GM23338 (cell line): ENCODE measurements at regions not wholly inside any gene's neighbourhood (a gene's known extent, or its start where the extent isn't known, plus 50 kb on each side); places are given as distances from the start of the nearest gene placed in this dataset.

ENCODE experiments used
- ATAC-seq: fragments of 200-7000 bp; cut with Tn5 transposase; 3 replicates; pipeline ENCODE4 v1.9.1; 2020
- DNase-seq: peaks from one replicate; pipeline ENCODE4 v3.0.0-alpha.2; 2015; ENCODE audit warnings: low spot score
- H2AFZ ChIP-seq: fragments of 200-600 bp; sonication (generic); 2 replicates; pipeline ENCODE4 v1.8.0; 2016; ENCODE audit warnings: antibody characterized with exemption, mild to moderate bottlenecking, moderate library complexity
- H3F3A ChIP-seq: fragments of 200-600 bp; sonication (generic); replicated peaks from 2 replicates; pipeline ENCODE4 v1.8.0; 2017; ENCODE audit warnings: antibody characterized with exemption, mixed run types, low read depth
- H3K27ac ChIP-seq: fragments of 200-600 bp; sonication (generic); 2 replicates; pipeline ENCODE4 v1.6.1; 2016; ENCODE audit warnings: low read depth
- H3K27me3 ChIP-seq: fragments of 200-600 bp; sonication (generic); 2 replicates; pipeline ENCODE4 v1.8.0; 2016; ENCODE audit warnings: mild to moderate bottlenecking, mixed run types, moderate library complexity; ENCODE audit not compliant: insufficient read depth
- H3K36me3 ChIP-seq: fragments of 200-600 bp; sonication (generic); 2 replicates; pipeline ENCODE4 v1.8.0; 2016; ENCODE audit warnings: mild to moderate bottlenecking; ENCODE audit not compliant: insufficient read depth
- H3K4me1 ChIP-seq: fragments of 200-600 bp; sonication (generic); 2 replicates; pipeline ENCODE4 v1.8.0; 2016; ENCODE audit warnings: mild to moderate bottlenecking, moderate library complexity; ENCODE audit not compliant: insufficient read depth
- H3K4me2 ChIP-seq: fragments of 200-600 bp; sonication (generic); 2 replicates; pipeline ENCODE4 v1.7.1; 2017; ENCODE audit warnings: mixed run types
- H3K4me3 ChIP-seq: fragments of 200-600 bp; sonication (generic); 2 replicates; pipeline ENCODE4 v1.6.1; 2016; ENCODE audit warnings: mixed run types
- H3K79me2 ChIP-seq: fragments of 200-600 bp; sonication (generic); replicated peaks from 2 replicates; pipeline ENCODE4 v1.8.0; 2017; ENCODE audit warnings: mild to moderate bottlenecking; ENCODE audit not compliant: insufficient read depth
- H3K9me2 ChIP-seq: fragments of 200-600 bp; sonication (generic); 2 replicates; pipeline ENCODE4 v1.8.0; 2017; ENCODE audit not compliant: insufficient read depth
- H4K20me1 ChIP-seq: fragments of 200-600 bp; sonication (generic); replicated peaks from 2 replicates; pipeline ENCODE4 v1.8.0; 2017; ENCODE audit warnings: mild to moderate bottlenecking; ENCODE audit not compliant: insufficient read depth
- H3K27ac Mint-ChIP-seq: 2 replicates; pipeline ENCODE4 v1.8.0; 2020; ENCODE audit warnings: inconsistent platforms, mild to moderate bottlenecking, moderate library complexity, mixed read lengths
- H3K27me3 Mint-ChIP-seq: 3 replicates; pipeline ENCODE4 v1.8.0; 2022; ENCODE audit warnings: low read depth, mild to moderate bottlenecking, moderate library complexity, mixed read lengths, inconsistent platforms; ENCODE audit not compliant: insufficient read depth, poor library complexity
- H3K36me3 Mint-ChIP-seq: 3 replicates; pipeline ENCODE4 v1.8.0; 2021; ENCODE audit warnings: low read depth, mild to moderate bottlenecking, inconsistent platforms, moderate library complexity, mixed read lengths
- H3K4me1 Mint-ChIP-seq: 3 replicates; pipeline ENCODE4 v1.8.0; 2020; ENCODE audit warnings: mild to moderate bottlenecking, inconsistent platforms, mixed read lengths
- H3K4me3 Mint-ChIP-seq: 3 replicates; pipeline ENCODE4 v1.8.0; 2021; ENCODE audit warnings: moderate library complexity, mild to moderate bottlenecking, inconsistent platforms, mixed read lengths
- H3K9me3 Mint-ChIP-seq: 3 replicates; pipeline ENCODE4 v1.8.0; 2020; ENCODE audit warnings: moderate library complexity, mild to moderate bottlenecking, inconsistent platforms, mixed read lengths
- EZH2 ChIP-seq: fragments of 200-600 bp; sonication (generic); IDR thresholded peaks from one replicate; pipeline ENCODE4 v1.8.0; 2017; ENCODE audit warnings: antibody characterized with exemption, mild to moderate bottlenecking, low read depth; ENCODE audit not compliant: unreplicated experiment
- EZH2phosphoT487 ChIP-seq: fragments of 200-600 bp; sonication (generic); IDR thresholded peaks from one replicate; pipeline ENCODE4 v1.8.1; 2018; ENCODE audit warnings: antibody characterized with exemption; ENCODE audit not compliant: unreplicated experiment
- POLR2AphosphoS5 ChIP-seq: IDR thresholded peaks from 2 replicates; pipeline ENCODE4 v1.6.1; 2016; ENCODE audit warnings: antibody characterized with exemption, low read depth
- ZNF331 ChIP-seq: fragments of 250-450 bp; sonication (Bioruptor Pico); IDR thresholded peaks from 2 replicates; pipeline ENCODE4 v1.5.0; 2020; ENCODE audit warnings: low read depth, mild to moderate bottlenecking, moderate library complexity
- TF ChIP-seq, protein P1 (sequence below): IDR thresholded peaks from one replicate; pipeline ENCODE4 v1.6.1; 2018; ENCODE audit warnings: antibody characterized with exemption; ENCODE audit not compliant: unreplicated experiment
- TF ChIP-seq, protein P2 (sequence below), 2 experiments: fragments of 200-600 bp in 1 of 2; sonication (generic) in 1 of 2; conservative IDR thresholded peaks; 2 replicates each; pipeline versions ENCODE4 v1.5.1 to v1.6.1; 2016 to 2017; ENCODE audit warnings: antibody characterized with exemption in 2 of 2, low read depth in 2 of 2, mild to moderate bottlenecking in 2 of 2, moderate library complexity in 1 of 2
- TF ChIP-seq, protein P3 (sequence below): fragments of 250-450 bp; sonication (Bioruptor Pico); IDR thresholded peaks from 2 replicates; pipeline ENCODE4 v1.5.0; 2020; ENCODE audit warnings: mild to moderate bottlenecking, moderate library complexity

DNA sequence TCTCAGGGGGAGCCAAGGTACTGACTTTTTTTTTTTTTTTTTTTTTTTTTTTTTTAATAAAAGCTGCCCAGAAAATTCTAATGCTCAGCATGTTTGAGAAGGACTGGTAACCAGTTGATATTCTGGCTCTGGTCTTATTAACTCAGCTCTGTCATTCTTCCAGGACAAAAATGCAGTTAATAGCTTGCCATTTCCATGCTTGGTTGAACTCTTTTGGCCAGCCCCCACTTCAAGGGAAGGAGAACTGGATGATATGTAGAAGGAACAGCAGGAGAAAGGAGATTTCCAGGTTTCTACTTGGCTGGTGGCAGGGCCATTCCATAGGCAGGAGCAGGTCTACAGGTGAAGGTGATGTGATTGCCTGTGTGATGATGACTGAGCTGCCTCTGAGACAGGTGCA is 59.2 kb upstream of the TANC2 start:
- Histone ChIP-seq H3K27ac (no peak overlapping the region), H3K36me3 (no peaks in the 10 kb centered on the region), H3F3A (no peaks in the 10 kb centered on the region), H3K4me3 (no peak overlapping the region), H4K20me1 (no peaks in the 10 kb centered on the region), H3K27me3 (no peaks in the 10 kb centered on the region; the same call in 1 of the 2 replicates), H3K9me2 (no peaks in the 10 kb centered on the region), H3K4me1 (0 out of 2 replicates have a peak, but pooled peaks cover 5% of the 10 kb centered on the region), H2AFZ (no peak overlapping the region), H3K4me2 (no peak overlapping the region), H3K79me2 (no peaks in the 10 kb centered on the region)
- ATAC-seq (no peak), DNase-seq (no peak)
- Mint-ChIP-seq H3K4me1 (peaks cover 9% of the 10 kb centered on the region), H3K9me3 (no peaks in the 10 kb centered on the region), H3K27ac (no peak overlapping the region), H3K27me3 (peaks cover 1% of the 10 kb centered on the region), H3K36me3 (no peaks in the 10 kb centered on the region), H3K4me3 (no peak overlapping the region)
- TF ChIP-seq, protein P1, sequence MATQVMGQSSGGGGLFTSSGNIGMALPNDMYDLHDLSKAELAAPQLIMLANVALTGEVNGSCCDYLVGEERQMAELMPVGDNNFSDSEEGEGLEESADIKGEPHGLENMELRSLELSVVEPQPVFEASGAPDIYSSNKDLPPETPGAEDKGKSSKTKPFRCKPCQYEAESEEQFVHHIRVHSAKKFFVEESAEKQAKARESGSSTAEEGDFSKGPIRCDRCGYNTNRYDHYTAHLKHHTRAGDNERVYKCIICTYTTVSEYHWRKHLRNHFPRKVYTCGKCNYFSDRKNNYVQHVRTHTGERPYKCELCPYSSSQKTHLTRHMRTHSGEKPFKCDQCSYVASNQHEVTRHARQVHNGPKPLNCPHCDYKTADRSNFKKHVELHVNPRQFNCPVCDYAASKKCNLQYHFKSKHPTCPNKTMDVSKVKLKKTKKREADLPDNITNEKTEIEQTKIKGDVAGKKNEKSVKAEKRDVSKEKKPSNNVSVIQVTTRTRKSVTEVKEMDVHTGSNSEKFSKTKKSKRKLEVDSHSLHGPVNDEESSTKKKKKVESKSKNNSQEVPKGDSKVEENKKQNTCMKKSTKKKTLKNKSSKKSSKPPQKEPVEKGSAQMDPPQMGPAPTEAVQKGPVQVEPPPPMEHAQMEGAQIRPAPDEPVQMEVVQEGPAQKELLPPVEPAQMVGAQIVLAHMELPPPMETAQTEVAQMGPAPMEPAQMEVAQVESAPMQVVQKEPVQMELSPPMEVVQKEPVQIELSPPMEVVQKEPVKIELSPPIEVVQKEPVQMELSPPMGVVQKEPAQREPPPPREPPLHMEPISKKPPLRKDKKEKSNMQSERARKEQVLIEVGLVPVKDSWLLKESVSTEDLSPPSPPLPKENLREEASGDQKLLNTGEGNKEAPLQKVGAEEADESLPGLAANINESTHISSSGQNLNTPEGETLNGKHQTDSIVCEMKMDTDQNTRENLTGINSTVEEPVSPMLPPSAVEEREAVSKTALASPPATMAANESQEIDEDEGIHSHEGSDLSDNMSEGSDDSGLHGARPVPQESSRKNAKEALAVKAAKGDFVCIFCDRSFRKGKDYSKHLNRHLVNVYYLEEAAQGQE: no peak
- TF ChIP-seq, protein P2, sequence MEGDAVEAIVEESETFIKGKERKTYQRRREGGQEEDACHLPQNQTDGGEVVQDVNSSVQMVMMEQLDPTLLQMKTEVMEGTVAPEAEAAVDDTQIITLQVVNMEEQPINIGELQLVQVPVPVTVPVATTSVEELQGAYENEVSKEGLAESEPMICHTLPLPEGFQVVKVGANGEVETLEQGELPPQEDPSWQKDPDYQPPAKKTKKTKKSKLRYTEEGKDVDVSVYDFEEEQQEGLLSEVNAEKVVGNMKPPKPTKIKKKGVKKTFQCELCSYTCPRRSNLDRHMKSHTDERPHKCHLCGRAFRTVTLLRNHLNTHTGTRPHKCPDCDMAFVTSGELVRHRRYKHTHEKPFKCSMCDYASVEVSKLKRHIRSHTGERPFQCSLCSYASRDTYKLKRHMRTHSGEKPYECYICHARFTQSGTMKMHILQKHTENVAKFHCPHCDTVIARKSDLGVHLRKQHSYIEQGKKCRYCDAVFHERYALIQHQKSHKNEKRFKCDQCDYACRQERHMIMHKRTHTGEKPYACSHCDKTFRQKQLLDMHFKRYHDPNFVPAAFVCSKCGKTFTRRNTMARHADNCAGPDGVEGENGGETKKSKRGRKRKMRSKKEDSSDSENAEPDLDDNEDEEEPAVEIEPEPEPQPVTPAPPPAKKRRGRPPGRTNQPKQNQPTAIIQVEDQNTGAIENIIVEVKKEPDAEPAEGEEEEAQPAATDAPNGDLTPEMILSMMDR (conservative IDR thresholded peaks at IDR 0.05; ENCODE audit: low read depth in 2 of 2): no peak

DNA sequence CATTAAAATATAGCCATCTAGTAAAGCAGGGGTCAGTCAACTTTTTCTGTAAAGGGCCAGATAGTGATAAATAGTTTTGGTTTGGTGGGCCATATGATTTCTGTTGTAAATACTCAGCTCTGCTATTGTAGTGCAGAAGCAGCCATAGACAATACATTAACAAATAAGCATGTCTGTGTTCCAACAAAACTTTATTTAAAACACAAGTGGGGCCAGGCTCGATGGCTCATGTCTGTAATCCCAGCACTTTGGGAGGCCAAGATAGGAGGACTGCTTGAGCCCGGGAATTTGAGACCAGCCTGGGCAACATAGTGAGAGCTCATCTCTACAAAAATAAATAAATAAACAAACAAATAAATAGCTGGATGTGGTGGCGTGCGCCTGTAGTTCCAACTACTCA is 60.8 kb upstream of the TANC2 start:
- no peak overlapping the region for H3K4me3 Mint-ChIP-seq
- Histone ChIP-seq H3K79me2 (no peaks in the 10 kb centered on the region), H4K20me1 (no peaks in the 10 kb centered on the region), H3K4me2 (no peak overlapping the region), H3K27ac (no peak overlapping the region), H3K9me2 (no peaks in the 10 kb centered on the region), H2AFZ (no peak overlapping the region), H3F3A (no peaks in the 10 kb centered on the region), H3K36me3 (no peaks in the 10 kb centered on the region), H3K4me1 (0 out of 2 replicates have a peak, but pooled peaks cover 5% of the 10 kb centered on the region), H3K27me3 (no peaks in the 10 kb centered on the region; the same call in 1 of the 2 replicates), H3K4me3 (no peak overlapping the region)
- peaks cover 13% of the 10 kb centered on the region for H3K4me1 Mint-ChIP-seq
- no peaks in the 10 kb centered on the region; the same call in 2 of the 3 replicates for H3K9me3 Mint-ChIP-seq
- no peak for DNase-seq
- no peak for ATAC-seq
- H3K36me3 Mint-ChIP-seq: no peaks in the 10 kb centered on the region
- peaks cover 1% of the 10 kb centered on the region for H3K27me3 Mint-ChIP-seq
- H3K27ac Mint-ChIP-seq: no peak overlapping the region
- no peak for TF ChIP-seq EZH2phosphoT487
- no peak for TF ChIP-seq EZH2
- TF ChIP-seq, protein P2 (conservative IDR thresholded peaks at IDR 0.05; ENCODE audit: low read depth in 2 of 2): no peak
- TF ChIP-seq ZNF331: no peak
- TF ChIP-seq POLR2AphosphoS5: no peak
- TF ChIP-seq, protein P3, sequence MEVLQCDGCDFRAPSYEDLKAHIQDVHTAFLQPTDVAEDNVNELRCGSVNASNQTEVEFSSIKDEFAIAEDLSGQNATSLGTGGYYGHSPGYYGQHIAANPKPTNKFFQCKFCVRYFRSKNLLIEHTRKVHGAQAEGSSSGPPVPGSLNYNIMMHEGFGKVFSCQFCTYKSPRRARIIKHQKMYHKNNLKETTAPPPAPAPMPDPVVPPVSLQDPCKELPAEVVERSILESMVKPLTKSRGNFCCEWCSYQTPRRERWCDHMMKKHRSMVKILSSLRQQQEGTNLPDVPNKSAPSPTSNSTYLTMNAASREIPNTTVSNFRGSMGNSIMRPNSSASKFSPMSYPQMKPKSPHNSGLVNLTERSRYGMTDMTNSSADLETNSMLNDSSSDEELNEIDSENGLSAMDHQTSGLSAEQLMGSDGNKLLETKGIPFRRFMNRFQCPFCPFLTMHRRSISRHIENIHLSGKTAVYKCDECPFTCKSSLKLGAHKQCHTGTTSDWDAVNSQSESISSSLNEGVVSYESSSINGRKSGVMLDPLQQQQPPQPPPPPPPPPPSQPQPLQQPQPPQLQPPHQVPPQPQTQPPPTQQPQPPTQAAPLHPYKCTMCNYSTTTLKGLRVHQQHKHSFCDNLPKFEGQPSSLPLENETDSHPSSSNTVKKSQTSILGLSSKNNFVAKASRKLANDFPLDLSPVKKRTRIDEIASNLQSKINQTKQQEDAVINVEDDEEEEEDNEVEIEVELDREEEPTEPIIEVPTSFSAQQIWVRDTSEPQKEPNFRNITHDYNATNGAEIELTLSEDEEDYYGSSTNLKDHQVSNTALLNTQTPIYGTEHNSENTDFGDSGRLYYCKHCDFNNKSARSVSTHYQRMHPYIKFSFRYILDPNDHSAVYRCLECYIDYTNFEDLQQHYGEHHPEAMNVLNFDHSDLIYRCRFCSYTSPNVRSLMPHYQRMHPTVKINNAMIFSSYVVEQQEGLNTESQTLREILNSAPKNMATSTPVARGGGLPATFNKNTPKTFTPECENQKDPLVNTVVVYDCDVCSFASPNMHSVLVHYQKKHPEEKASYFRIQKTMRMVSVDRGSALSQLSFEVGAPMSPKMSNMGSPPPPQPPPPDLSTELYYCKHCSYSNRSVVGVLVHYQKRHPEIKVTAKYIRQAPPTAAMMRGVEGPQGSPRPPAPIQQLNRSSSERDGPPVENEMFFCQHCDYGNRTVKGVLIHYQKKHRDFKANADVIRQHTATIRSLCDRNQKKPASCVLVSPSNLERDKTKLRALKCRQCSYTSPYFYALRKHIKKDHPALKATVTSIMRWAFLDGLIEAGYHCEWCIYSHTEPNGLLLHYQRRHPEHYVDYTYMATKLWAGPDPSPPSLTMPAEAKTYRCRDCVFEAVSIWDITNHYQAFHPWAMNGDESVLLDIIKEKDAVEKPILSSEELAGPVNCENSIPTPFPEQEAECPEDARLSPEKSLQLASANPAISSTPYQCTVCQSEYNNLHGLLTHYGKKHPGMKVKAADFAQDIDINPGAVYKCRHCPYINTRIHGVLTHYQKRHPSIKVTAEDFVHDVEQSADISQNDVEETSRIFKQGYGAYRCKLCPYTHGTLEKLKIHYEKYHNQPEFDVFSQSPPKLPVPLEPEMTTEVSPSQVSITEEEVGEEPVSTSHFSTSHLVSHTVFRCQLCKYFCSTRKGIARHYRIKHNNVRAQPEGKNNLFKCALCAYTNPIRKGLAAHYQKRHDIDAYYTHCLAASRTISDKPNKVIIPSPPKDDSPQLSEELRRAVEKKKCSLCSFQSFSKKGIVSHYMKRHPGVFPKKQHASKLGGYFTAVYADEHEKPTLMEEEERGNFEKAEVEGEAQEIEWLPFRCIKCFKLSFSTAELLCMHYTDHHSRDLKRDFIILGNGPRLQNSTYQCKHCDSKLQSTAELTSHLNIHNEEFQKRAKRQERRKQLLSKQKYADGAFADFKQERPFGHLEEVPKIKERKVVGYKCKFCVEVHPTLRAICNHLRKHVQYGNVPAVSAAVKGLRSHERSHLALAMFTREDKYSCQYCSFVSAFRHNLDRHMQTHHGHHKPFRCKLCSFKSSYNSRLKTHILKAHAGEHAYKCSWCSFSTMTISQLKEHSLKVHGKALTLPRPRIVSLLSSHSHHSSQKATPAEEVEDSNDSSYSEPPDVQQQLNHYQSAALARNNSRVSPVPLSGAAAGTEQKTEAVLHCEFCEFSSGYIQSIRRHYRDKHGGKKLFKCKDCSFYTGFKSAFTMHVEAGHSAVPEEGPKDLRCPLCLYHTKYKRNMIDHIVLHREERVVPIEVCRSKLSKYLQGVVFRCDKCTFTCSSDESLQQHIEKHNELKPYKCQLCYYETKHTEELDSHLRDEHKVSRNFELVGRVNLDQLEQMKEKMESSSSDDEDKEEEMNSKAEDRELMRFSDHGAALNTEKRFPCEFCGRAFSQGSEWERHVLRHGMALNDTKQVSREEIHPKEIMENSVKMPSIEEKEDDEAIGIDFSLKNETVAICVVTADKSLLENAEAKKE (CRISPR knock-in tag): no peak
